GM19438 (cell line): ENCODE measurements at regions not wholly inside any gene's neighbourhood (a gene's known extent, or its start where the extent isn't known, plus 50 kb on each side); places are given as distances from the start of the nearest gene placed in this dataset.
"Not testable (repeated sequence)": the region's sequence is repeated elsewhere in the genome, so short reads cannot be mapped to it uniquely, and the experiment has no call there.

Source experiments
- ATAC-seq: cut with Tn5 transposase; IDR thresholded peaks from one replicate; pipeline ENCODE4 v1.9.1; 2021; ENCODE audit warnings: low read depth; ENCODE audit not compliant: unreplicated experiment

GRCh38 chr6:134822920-134823709 is 126.8 kb downstream of the ALDH8A1 start:
- peak; percentile 85 for ATAC-seq

- no peak for ATAC-seq
These were observed 127.7 kb downstream of the ALDH8A1 start for GRCh38 chr6:134821928-134822864.

GRCh38 chr6:134821397-134821796 is 128.5 kb downstream of the ALDH8A1 start:
- no peak for ATAC-seq

- no peak for ATAC-seq
These were observed 129.8 kb downstream of the ALDH8A1 start for GRCh38 chr6:134819863-134820800.

- no peak for ATAC-seq
These were observed 130.7 kb downstream of the ALDH8A1 start for GRCh38 chr6:134819236-134819635.

GRCh38 chr6:134817448-134817847 is 132.5 kb downstream of the ALDH8A1 start:
- ATAC-seq: no peak

- no peak for ATAC-seq
These were observed 133.1 kb downstream of the ALDH8A1 start for GRCh38 chr6:134816780-134817179.

- ATAC-seq: no peak
These were observed 133.6 kb downstream of the ALDH8A1 start for GRCh38 chr6:134816300-134816699.

GRCh38 chr6:134814076-134814695 is 135.7 kb downstream of the ALDH8A1 start:
- ATAC-seq: no peak

- no peak for ATAC-seq
These were observed 136.8 kb downstream of the ALDH8A1 start for GRCh38 chr6:134813146-134813545.

GRCh38 chr6:134810402-134810801 is 139.5 kb downstream of the ALDH8A1 start:
- no peak for ATAC-seq

- ATAC-seq: no peak
These were observed 140.8 kb downstream of the ALDH8A1 start for GRCh38 chr6:134809130-134809529.

GRCh38 chr6:134806180-134806798 is 143.6 kb downstream of the ALDH8A1 start:
- ATAC-seq: no peak

- no peak for ATAC-seq
These were observed 144.7 kb downstream of the ALDH8A1 start for GRCh38 chr6:134805168-134805567.

GRCh38 chr6:134804311-134804710 is 145.6 kb downstream of the ALDH8A1 start:
- ATAC-seq: not testable (repeated sequence)

- ATAC-seq: no peak
These were observed 147.4 kb downstream of the ALDH8A1 start for GRCh38 chr6:134802426-134803058.

GRCh38 chr6:134797400-134798113 is 152.3 kb downstream of the ALDH8A1 start:
- no peak for ATAC-seq

GRCh38 chr6:134795691-134796090 is 154.2 kb downstream of the ALDH8A1 start:
- no peak for ATAC-seq
